ENCODE measurements at regions not wholly inside any gene's neighbourhood (a gene's known extent, or its start where the extent isn't known, plus 50 kb on each side); places are given as distances from the start of the nearest gene placed in this dataset.

GRCh38 chr5:167898361-167899042 lies 392.9 kb upstream of the WWC1 start:
- Histone ChIP-seq H3K27me3 (ENCODE audit: insufficient read depth, poor library complexity, severe bottlenecking) (no peaks in the 10 kb centered on the region), H3K4me1 (ENCODE audit: insufficient read depth, poor library complexity, severe bottlenecking) (peaks cover 13% of the 10 kb centered on the region), H3K9me3 (ENCODE audit: severe bottlenecking) (no peaks in the 10 kb centered on the region), H3K36me3 (ENCODE audit: low read depth) (no peaks in the 10 kb centered on the region), H3K27ac (ENCODE audit: poor library complexity, severe bottlenecking) (no peak overlapping the region), H3K4me3 (ENCODE audit: severe bottlenecking) (no peak overlapping the region)
- no peak for DNase-seq (ENCODE audit: low spot score)
- ATAC-seq (ENCODE audit: low read depth) = no peak
- TF ChIP-seq CTCF (IDR thresholded peaks at IDR 0.05; ENCODE audit: poor library complexity, severe bottlenecking) = no peak

GRCh38 chr5:167899490-167900070 lies 391.9 kb upstream of the WWC1 start:
- TF ChIP-seq CTCF (IDR thresholded peaks at IDR 0.05; ENCODE audit: poor library complexity, severe bottlenecking) = no peak
- no peak for DNase-seq (ENCODE audit: low spot score)
- no peak overlapping the region for H3K27ac ChIP-seq (ENCODE audit: poor library complexity, severe bottlenecking)
- no peaks in the 10 kb centered on the region for H3K27me3 ChIP-seq (ENCODE audit: insufficient read depth, poor library complexity, severe bottlenecking)
- no peak overlapping the region for H3K4me3 ChIP-seq (ENCODE audit: severe bottlenecking)
- peaks cover 13% of the 10 kb centered on the region for H3K4me1 ChIP-seq (ENCODE audit: insufficient read depth, poor library complexity, severe bottlenecking)
- no peaks in the 10 kb centered on the region for H3K36me3 ChIP-seq (ENCODE audit: low read depth)
- ATAC-seq (ENCODE audit: low read depth) = peak; percentile 63; the same call in 2 of the 3 replicates
- no peaks in the 10 kb centered on the region for H3K9me3 ChIP-seq (ENCODE audit: severe bottlenecking)

GRCh38 chr5:167900340-167900935 lies 391.0 kb upstream of the WWC1 start:
- H3K36me3 ChIP-seq (ENCODE audit: low read depth) = no peaks in the 10 kb centered on the region
- no peak for ATAC-seq (ENCODE audit: low read depth)
- no peaks in the 10 kb centered on the region for H3K9me3 ChIP-seq (ENCODE audit: severe bottlenecking)
- peaks cover 13% of the 10 kb centered on the region for H3K4me1 ChIP-seq (ENCODE audit: insufficient read depth, poor library complexity, severe bottlenecking)
- DNase-seq (ENCODE audit: low spot score) = no peak
- H3K27ac ChIP-seq (ENCODE audit: poor library complexity, severe bottlenecking) = no peak overlapping the region
- no peak overlapping the region for H3K4me3 ChIP-seq (ENCODE audit: severe bottlenecking)
- no peaks in the 10 kb centered on the region for H3K27me3 ChIP-seq (ENCODE audit: insufficient read depth, poor library complexity, severe bottlenecking)
- TF ChIP-seq CTCF (IDR thresholded peaks at IDR 0.05; ENCODE audit: poor library complexity, severe bottlenecking) = no peak

- Histone ChIP-seq H3K36me3 (ENCODE audit: low read depth) (no peaks in the 10 kb centered on the region), H3K9me3 (ENCODE audit: severe bottlenecking) (no peaks in the 10 kb centered on the region), H3K27ac (ENCODE audit: poor library complexity, severe bottlenecking) (no peak overlapping the region), H3K4me3 (ENCODE audit: severe bottlenecking) (no peak overlapping the region), H3K4me1 (ENCODE audit: insufficient read depth, poor library complexity, severe bottlenecking) (peaks cover 13% of the 10 kb centered on the region), H3K27me3 (ENCODE audit: insufficient read depth, poor library complexity, severe bottlenecking) (no peaks in the 10 kb centered on the region)
- DNase-seq (ENCODE audit: low spot score) (no peak), ATAC-seq (ENCODE audit: low read depth) (no peak)
- no peak for TF ChIP-seq CTCF (IDR thresholded peaks at IDR 0.05; ENCODE audit: poor library complexity, severe bottlenecking)
Measured at GRCh38 chr5:167902298-167902697, 389.1 kb upstream of the WWC1 start.

GRCh38 chr5:167903243-167903642 lies 388.2 kb upstream of the WWC1 start:
- H3K4me3 ChIP-seq (ENCODE audit: severe bottlenecking) = no peak overlapping the region

More at GRCh38 chr5:167903243-167903642, 388.2 kb upstream of the WWC1 start:
- H3K4me1 ChIP-seq (ENCODE audit: insufficient read depth, poor library complexity, severe bottlenecking) = peaks cover 13% of the 10 kb centered on the region
- H3K36me3 ChIP-seq (ENCODE audit: low read depth) = no peaks in the 10 kb centered on the region
- no peak for TF ChIP-seq CTCF (IDR thresholded peaks at IDR 0.05; ENCODE audit: poor library complexity, severe bottlenecking)
- DNase-seq (ENCODE audit: low spot score) (no peak), ATAC-seq (ENCODE audit: low read depth) (no peak)
- H3K9me3 ChIP-seq (ENCODE audit: severe bottlenecking) = no peaks in the 10 kb centered on the region
- no peak overlapping the region for H3K27ac ChIP-seq (ENCODE audit: poor library complexity, severe bottlenecking)
- no peaks in the 10 kb centered on the region for H3K27me3 ChIP-seq (ENCODE audit: insufficient read depth, poor library complexity, severe bottlenecking)
